IMR-90 (cell line): ENCODE measurements at regions not wholly inside any gene's neighbourhood (a gene's known extent, or its start where the extent isn't known, plus 50 kb on each side); places are given as distances from the start of the nearest gene placed in this dataset.

Experiments
- ATAC-seq: fragments of 200-7000 bp; cut with Tn5 transposase; 2 replicates; pipeline ENCODE4 v1.9.1; 2020; ENCODE audit warnings: low read depth, mild to moderate bottlenecking, moderate library complexity
- BruUV-seq: library from RNA; stranded (reverse); fragments of 400-500 nt; replicated peaks from 2 replicates; lab custom pipeline; 2021; lab: Mats Ljungman, UMichigan
- CTCF ChIA-PET: fragments of 300-600 bp; formaldehyde crosslinking; extraction: SDS; loops from one replicate; lab custom pipeline; 2021; ENCODE audit warnings: antibody characterized with exemption; lab: Yijun Ruan, JAX
- POLR2A ChIA-PET: fragments of 300-600 bp; sonication (Branson Sonifier 250); formaldehyde crosslinking; loops from one replicate; lab custom pipeline; 2022; ENCODE audit warnings: antibody characterized with exemption; ENCODE audit not compliant: unreplicated experiment; lab: Charles Lee
- DNase-seq: peaks from one replicate; pipeline ENCODE4 v3.0.0; 2013
- H2AFZ ChIP-seq: replicated peaks from 2 replicates; pipeline ENCODE3; 2013; ENCODE audit warnings: low read length, mild to moderate bottlenecking; ENCODE audit not compliant: poor library complexity
- H2AK5ac ChIP-seq: 2 replicates; pipeline ENCODE4 v1.6.1; 2013; ENCODE audit warnings: low read depth, low read length, inconsistent platforms
- H2AK9ac ChIP-seq: replicated peaks from 2 replicates; pipeline ENCODE3; 2013; ENCODE audit warnings: mild to moderate bottlenecking, low read depth, low read length, moderate library complexity; ENCODE audit not compliant: poor library complexity
- H2BK120ac ChIP-seq: 2 replicates; pipeline ENCODE4 v1.6.1; 2013; ENCODE audit warnings: low read depth, low read length, inconsistent platforms
- H2BK15ac ChIP-seq: 3 replicates; pipeline ENCODE4 v1.6.1; 2013; ENCODE audit warnings: low read depth, low read length, inconsistent platforms
- H2BK20ac ChIP-seq: 2 replicates; pipeline ENCODE4 v1.6.1; 2013; ENCODE audit warnings: low read depth, mild to moderate bottlenecking, inconsistent platforms, low read length, moderate library complexity
- H2BK5ac ChIP-seq: 2 replicates; pipeline ENCODE4 v1.6.1; 2013; ENCODE audit warnings: mild to moderate bottlenecking, low read depth, low read length, inconsistent platforms; ENCODE audit not compliant: poor library complexity, severe bottlenecking
- H3K14ac ChIP-seq: replicated peaks from 2 replicates; pipeline ENCODE4 v1.6.1; 2013; ENCODE audit warnings: low read depth, low read length, inconsistent platforms
- H3K18ac ChIP-seq: 2 replicates; pipeline ENCODE4 v1.6.1; 2013; ENCODE audit warnings: low read depth, low read length, control low read depth
- H3K23ac ChIP-seq: 2 replicates; pipeline ENCODE4 v1.6.1; 2013; ENCODE audit warnings: low read depth, low read length, inconsistent platforms
- H3K27ac ChIP-seq: 2 replicates; pipeline ENCODE4 v1.5.1; 2013; ENCODE audit warnings: mild to moderate bottlenecking, control low read depth, low read length; ENCODE audit not compliant: insufficient read depth
- H3K27me3 ChIP-seq: 2 replicates; pipeline ENCODE4 v1.6.1; 2013; ENCODE audit warnings: low read length; ENCODE audit not compliant: control insufficient read depth, insufficient read depth
- H3K36me3 ChIP-seq: 2 replicates; pipeline ENCODE4 v1.6.1; 2013; ENCODE audit warnings: low read length, mixed read lengths; ENCODE audit not compliant: control insufficient read depth, insufficient read depth
- H3K4ac ChIP-seq: 2 replicates; pipeline ENCODE4 v1.6.1; 2013; ENCODE audit warnings: low read depth, low read length, inconsistent platforms
- H3K4me1 ChIP-seq: 2 replicates; pipeline ENCODE4 v1.6.1; 2013; ENCODE audit warnings: low read length, mixed read lengths; ENCODE audit not compliant: control insufficient read depth, insufficient read depth
- H3K4me2 ChIP-seq: 2 replicates; pipeline ENCODE4 v1.6.1; 2013; ENCODE audit warnings: low read depth, mild to moderate bottlenecking, control low read depth, low read length, moderate library complexity
- H3K4me3 ChIP-seq: 2 replicates; pipeline ENCODE4 v1.5.1; 2013; ENCODE audit warnings: low read depth, mild to moderate bottlenecking, control low read depth, low read length, moderate library complexity; ENCODE audit not compliant: insufficient read depth
- H3K56ac ChIP-seq: 2 replicates; pipeline ENCODE4 v1.6.1; 2013; ENCODE audit warnings: low read length, inconsistent platforms; ENCODE audit not compliant: insufficient read depth; ENCODE audit errors: extremely low read depth
- H3K79me1 ChIP-seq, 2 experiments: 2 replicates each; pipeline ENCODE4 v1.6.1; 2013; ENCODE audit warnings: low read length in 2 of 2, inconsistent platforms in 1 of 2, low read depth in 1 of 2
- H3K9ac ChIP-seq: 2 replicates; pipeline ENCODE4 v1.6.1; 2013; ENCODE audit warnings: low read depth, low read length, control low read depth
- H3K9me1 ChIP-seq: 2 replicates; pipeline ENCODE4 v1.6.1; 2013; ENCODE audit warnings: low read length, inconsistent platforms; ENCODE audit not compliant: insufficient read depth
- H3K9me3 ChIP-seq: 2 replicates; pipeline ENCODE4 v1.6.1; 2013; ENCODE audit warnings: low read length; ENCODE audit not compliant: control insufficient read depth, insufficient read depth
- H4K20me1 ChIP-seq: 2 replicates; pipeline ENCODE4 v1.6.1; 2013; ENCODE audit warnings: low read length, inconsistent platforms; ENCODE audit not compliant: insufficient read depth
- H4K5ac ChIP-seq: 2 replicates; pipeline ENCODE4 v1.6.1; 2013; ENCODE audit warnings: mild to moderate bottlenecking, low read depth, low read length, control low read depth
- H4K8ac ChIP-seq, 2 experiments: 2 replicates each; pipeline ENCODE4 v1.6.1; 2013; ENCODE audit warnings: low read depth in 2 of 2, low read length in 2 of 2, control low read depth in 1 of 2, inconsistent platforms in 1 of 2
- H4K91ac ChIP-seq: 2 replicates; pipeline ENCODE4 v1.6.1; 2013; ENCODE audit warnings: low read depth, low read length, inconsistent platforms; ENCODE audit not compliant: insufficient read depth
- BHLHE40 ChIP-seq: fragments of 150-350 bp; IDR thresholded peaks from 2 replicates; pipeline ENCODE4 v1.6.1; 2016; ENCODE audit warnings: mild to moderate bottlenecking, low read depth, low read length
- CEBPB ChIP-seq: IDR thresholded peaks from 2 replicates; pipeline ENCODE4 v1.6.1; 2012; ENCODE audit warnings: low read depth, low read length, improper control_type of control experiment
- CHD1 ChIP-seq: IDR thresholded peaks from 2 replicates; pipeline ENCODE4 v1.6.1; 2012; ENCODE audit warnings: low read depth, low read length, improper control_type of control experiment
- CTCF ChIP-seq: conservative IDR thresholded peaks from 2 replicates; pipeline ENCODE4 v1.5.1; 2012; ENCODE audit warnings: mild to moderate bottlenecking, low read depth, low read length, improper control_type of control experiment
- ELK1 ChIP-seq: fragments of 150-350 bp; IDR thresholded peaks from 2 replicates; pipeline ENCODE4 v1.6.1; 2016; ENCODE audit warnings: low read depth, mild to moderate bottlenecking, low read length, moderate library complexity, borderline replicate concordance
- FOS ChIP-seq: fragments of 150-350 bp; IDR thresholded peaks from 2 replicates; pipeline ENCODE4 v1.6.1; 2016; ENCODE audit warnings: low read depth, low read length
- MAFK ChIP-seq: IDR thresholded peaks from 2 replicates; pipeline ENCODE4 v1.6.1; 2012; ENCODE audit warnings: low read depth, low read length, improper control_type of control experiment
- MAZ ChIP-seq: IDR thresholded peaks from 2 replicates; pipeline ENCODE4 v1.6.1; 2012; ENCODE audit warnings: low read depth, mild to moderate bottlenecking, low read length, improper control_type of control experiment, moderate library complexity, borderline replicate concordance
- MXI1 ChIP-seq: IDR thresholded peaks from 2 replicates; pipeline ENCODE4 v1.6.1; 2012; ENCODE audit warnings: low read depth, mild to moderate bottlenecking, low read length, moderate library complexity, borderline replicate concordance
- NFE2L2 ChIP-seq: fragments of 150-350 bp; IDR thresholded peaks from 2 replicates; pipeline ENCODE4 v1.6.1; 2016; ENCODE audit warnings: low read depth, mild to moderate bottlenecking, low read length
- POLR2A ChIP-seq: IDR thresholded peaks from 2 replicates; pipeline ENCODE4 v1.6.1; 2012; ENCODE audit warnings: mild to moderate bottlenecking, low read depth, low read length
- RAD21 ChIP-seq: IDR thresholded peaks from 2 replicates; pipeline ENCODE4 v1.6.1; 2012; ENCODE audit warnings: low read length, improper control_type of control experiment
- RCOR1 ChIP-seq: IDR thresholded peaks from 2 replicates; pipeline ENCODE4 v1.6.1; 2012; ENCODE audit warnings: mild to moderate bottlenecking, low read length, improper control_type of control experiment; ENCODE audit not compliant: insufficient replicate concordance
- RFX5 ChIP-seq: IDR thresholded peaks from 2 replicates; pipeline ENCODE4 v1.8.0; 2012; ENCODE audit warnings: low read depth, mild to moderate bottlenecking, low read length, moderate library complexity
- SMC3 ChIP-seq: fragments of 150-350 bp; IDR thresholded peaks from 2 replicates; pipeline ENCODE4 v1.6.1; 2016; ENCODE audit warnings: low read depth, mild to moderate bottlenecking, antibody characterized with exemption, low read length, moderate library complexity
- USF2 ChIP-seq: fragments of 150-350 bp; IDR thresholded peaks from 2 replicates; pipeline ENCODE4 v1.6.1; 2017; ENCODE audit warnings: mild to moderate bottlenecking, antibody characterized with exemption, low read length, low read depth
- dilution Hi-C: fragments of 300-500 bp; cut with HindIII; formaldehyde crosslinking; loops from one replicate; pipeline ENCODE4 v1.14.3; 2018; ENCODE audit warnings: low sequenced_read_pairs; ENCODE audit not compliant: unreplicated experiment
- in situ Hi-C: fragments of 300-500 bp; cut with MboI; formaldehyde crosslinking; loops from 3 replicates; pipeline ENCODE4 v1.14.3; 2019; ENCODE audit warnings: low sequenced_read_pairs, inconsistent platforms, mixed read lengths
- intact Hi-C: fragments of 100-400 bp; cut with micrococcal nuclease; formaldehyde crosslinking; loops from 2 replicates; pipeline ENCODE4 v1.10.0; 2022

GRCh38 chr9:79847074-79847473 is 275.3 kb downstream of the TLE4 start:
- Histone ChIP-seq H3K4me3 (no peak overlapping the region), H3K4me2 (no peak overlapping the region), H3K27me3 (no peaks in the 10 kb centered on the region; the same call in 1 of the 2 replicates), H3K9ac (no peak overlapping the region), H2AFZ (no peak overlapping the region), H3K79me1 (no peaks in the 10 kb centered on the region), H3K4ac (no peak overlapping the region), H2AK5ac (no peak overlapping the region), H3K9me3 (no peaks in the 10 kb centered on the region; the same call in 1 of the 2 replicates), H4K20me1 (no peaks in the 10 kb centered on the region), H3K23ac (no peak overlapping the region), H3K4me1 (no peaks in the 10 kb centered on the region), H3K56ac (no peak overlapping the region), H3K27ac (no peak overlapping the region), H4K5ac (no peak overlapping the region), H2BK15ac (no peak overlapping the region), H3K18ac (no peak overlapping the region), H2BK20ac (no peak overlapping the region), H4K8ac (no peak overlapping the region), H2AK9ac (no peak overlapping the region), H2BK5ac (no peak overlapping the region), H3K9me1 (no peaks in the 10 kb centered on the region), H4K91ac (no peak overlapping the region), H2BK120ac (no peak overlapping the region), H3K36me3 (no peaks in the 10 kb centered on the region), H3K14ac (no peak overlapping the region)
- CTCF ChIA-PET, result no interaction called here
- TF ChIP-seq MAZ, result no peak
- no peak for TF ChIP-seq CEBPB
- TF ChIP-seq NFE2L2, result no peak
- no peak for TF ChIP-seq RAD21
- no peak for TF ChIP-seq MXI1
- TF ChIP-seq RCOR1, result no peak
- no peak for TF ChIP-seq USF2
- TF ChIP-seq CHD1, result no peak
- no peak for TF ChIP-seq RFX5
- TF ChIP-seq ELK1, result no peak
- no peak for TF ChIP-seq FOS
- TF ChIP-seq POLR2A, result no peak
- no peak for TF ChIP-seq SMC3
- no peak for TF ChIP-seq BHLHE40
- no peak for TF ChIP-seq MAFK
- no peak for TF ChIP-seq CTCF
- POLR2A ChIA-PET, result no interaction called here
- no peak for ATAC-seq
- no peak for DNase-seq
- intact Hi-C loops, result no loop called here
- no TSS peak for BruUV-seq
- dilution Hi-C loops, result no loop called here
- in situ Hi-C loops, result no loop called here
